HG03442 (cell line): ENCODE measurements at regions not wholly inside any gene's neighbourhood (a gene's known extent, or its start where the extent isn't known, plus 50 kb on each side); places are given as distances from the start of the nearest gene placed in this dataset.

Experiments
- ATAC-seq: cut with Tn5 transposase; IDR thresholded peaks from one replicate; pipeline ENCODE4 v1.9.1; 2021; ENCODE audit warnings: mild to moderate bottlenecking, moderate library complexity; ENCODE audit not compliant: unreplicated experiment

- no peak for ATAC-seq
These were observed 100.9 kb upstream of the ARHGEF3 start for GRCh38 chr3:56902468-56903160.

GRCh38 chr3:56900801-56901200 lies 99.1 kb upstream of the ARHGEF3 start:
- no peak for ATAC-seq

GRCh38 chr3:56899851-56900250 lies 98.1 kb upstream of the ARHGEF3 start:
- no peak for ATAC-seq

GRCh38 chr3:56899078-56899477 lies 97.3 kb upstream of the ARHGEF3 start:
- ATAC-seq: no peak

- no peak for ATAC-seq
These were observed 94.6 kb upstream of the ARHGEF3 start for GRCh38 chr3:56896357-56896756.

- ATAC-seq: peak; percentile 77
These were observed 93.2 kb upstream of the ARHGEF3 start for GRCh38 chr3:56894881-56895431.

GRCh38 chr3:56890448-56891091 lies 88.8 kb upstream of the ARHGEF3 start:
- ATAC-seq: no peak

- ATAC-seq: no peak
These were observed 87.4 kb upstream of the ARHGEF3 start for GRCh38 chr3:56889131-56889530.

GRCh38 chr3:56887402-56888025 lies 85.8 kb upstream of the ARHGEF3 start:
- ATAC-seq: no peak

GRCh38 chr3:56886314-56886713 lies 84.6 kb upstream of the ARHGEF3 start:
- no peak for ATAC-seq

GRCh38 chr3:56885879-56886278 lies 84.1 kb upstream of the ARHGEF3 start:
- no peak for ATAC-seq

- ATAC-seq: no peak
These were observed 83.7 kb upstream of the ARHGEF3 start for GRCh38 chr3:56885453-56885852.

- ATAC-seq: no peak
These were observed 82.6 kb upstream of the ARHGEF3 start for GRCh38 chr3:56884387-56884786.

- ATAC-seq: no peak
These were observed 82.1 kb upstream of the ARHGEF3 start for GRCh38 chr3:56883828-56884227.

GRCh38 chr3:56882896-56883295 lies 81.1 kb upstream of the ARHGEF3 start:
- ATAC-seq: no peak

GRCh38 chr3:56881841-56882240 lies 80.1 kb upstream of the ARHGEF3 start:
- ATAC-seq: no peak

GRCh38 chr3:56880720-56881575 lies 79.2 kb upstream of the ARHGEF3 start:
- no peak for ATAC-seq

- no peak for ATAC-seq
These were observed 77.9 kb upstream of the ARHGEF3 start for GRCh38 chr3:56879436-56880215.

GRCh38 chr3:56878074-56878473 lies 76.3 kb upstream of the ARHGEF3 start:
- ATAC-seq: no peak

- ATAC-seq: no peak
These were observed 75.2 kb upstream of the ARHGEF3 start for GRCh38 chr3:56876916-56877315.
